NB4 (cell line): ENCODE measurements at regions not wholly inside any gene's neighbourhood (a gene's known extent, or its start where the extent isn't known, plus 50 kb on each side); places are given as distances from the start of the nearest gene placed in this dataset.
"Not testable (repeated sequence)": the region's sequence is repeated elsewhere in the genome, so short reads cannot be mapped to it uniquely, and the experiment has no call there.

Experiments
- DNase-seq: peaks from one replicate; pipeline ENCODE4 v3.0.0; 2010; ENCODE audit warnings: low read depth
- H3K4me3 ChIP-seq: one replicate; pipeline ENCODE4 v1.5.1; 2011; ENCODE audit warnings: mild to moderate bottlenecking, low read depth, low read length, moderate library complexity
- CTCF ChIP-seq: IDR thresholded peaks from one replicate; pipeline ENCODE4 v1.5.1; 2012; ENCODE audit warnings: low read depth, low read length
- MAX ChIP-seq: IDR thresholded peaks from 2 replicates; pipeline ENCODE4 v1.6.1; 2011; ENCODE audit warnings: low read depth, low read length
- MYC ChIP-seq: IDR thresholded peaks from 2 replicates; pipeline ENCODE4 v1.6.1; 2011; ENCODE audit warnings: low read depth, low read length
- POLR2A ChIP-seq: IDR thresholded peaks from 2 replicates; pipeline ENCODE4 v1.6.1; 2011; ENCODE audit warnings: mild to moderate bottlenecking; ENCODE audit not compliant: insufficient read length; ENCODE audit errors: extremely low read depth

- TF ChIP-seq MYC: no peak
- no peak for DNase-seq
- H3K4me3 ChIP-seq: no peak overlapping the region
Observed at GRCh38 chr11:37322333-37323194, 724.5 kb upstream of the RAG2 start.

DNA sequence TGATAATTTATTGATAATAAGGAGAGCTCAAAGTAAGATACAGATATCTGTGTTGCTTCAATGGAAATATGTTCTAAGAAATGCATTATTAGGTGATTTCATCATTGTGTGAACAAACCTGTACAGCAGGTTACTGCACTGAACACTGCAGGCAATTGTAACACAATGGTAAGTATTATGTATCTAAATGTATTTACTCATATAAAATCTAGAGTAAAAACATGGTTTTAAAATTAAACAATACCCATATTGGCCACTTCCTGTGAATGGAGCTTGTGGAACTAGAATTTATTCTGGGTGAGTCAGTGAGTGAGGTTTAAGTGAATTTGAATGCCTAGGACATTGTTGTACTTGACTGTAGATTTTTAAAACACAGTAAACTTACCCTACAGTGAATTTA lies 722.9 kb upstream of the RAG2 start:
- H3K4me3 ChIP-seq: no peak overlapping the region
- no peak for DNase-seq
- no peak for TF ChIP-seq MYC
- TF ChIP-seq POLR2A: no peak
- TF ChIP-seq MAX: no peak
- TF ChIP-seq CTCF: no peak

GRCh38 chr11:37317803-37318202 lies 719.8 kb upstream of the RAG2 start:
- no peak overlapping the region for H3K4me3 ChIP-seq
- TF ChIP-seq POLR2A: no peak
- no peak for TF ChIP-seq MAX
- no peak for TF ChIP-seq MYC
- TF ChIP-seq CTCF: no peak
- no peak for DNase-seq

GRCh38 chr11:37313266-37313665 lies 715.2 kb upstream of the RAG2 start:
- TF ChIP-seq CTCF: no peak
- no peak for TF ChIP-seq MYC
- TF ChIP-seq POLR2A: no peak
- no peak for TF ChIP-seq MAX
- no peak overlapping the region for H3K4me3 ChIP-seq
- no peak for DNase-seq

DNA sequence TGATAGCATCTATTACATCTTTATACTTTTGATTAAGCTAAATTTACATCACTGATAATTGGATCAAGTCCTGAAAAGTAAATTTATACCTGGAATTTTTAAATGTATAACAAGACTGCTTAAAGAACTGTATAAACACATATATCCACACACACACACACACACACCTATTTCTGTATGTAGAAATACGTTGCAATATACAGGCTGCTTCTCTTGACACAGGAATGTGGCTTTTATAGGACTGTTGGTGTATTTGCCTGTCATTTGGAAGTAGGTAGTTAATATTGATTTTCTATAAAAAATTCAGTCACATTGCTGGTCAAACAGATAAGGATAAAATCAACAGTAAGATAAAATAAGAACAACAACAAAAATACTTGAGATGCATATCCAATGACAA lies 708.5 kb upstream of the RAG2 start:
- DNase-seq: no peak
- TF ChIP-seq MAX (no peak), POLR2A (no peak), CTCF (no peak), MYC (no peak)
- no peak overlapping the region for H3K4me3 ChIP-seq

DNA sequence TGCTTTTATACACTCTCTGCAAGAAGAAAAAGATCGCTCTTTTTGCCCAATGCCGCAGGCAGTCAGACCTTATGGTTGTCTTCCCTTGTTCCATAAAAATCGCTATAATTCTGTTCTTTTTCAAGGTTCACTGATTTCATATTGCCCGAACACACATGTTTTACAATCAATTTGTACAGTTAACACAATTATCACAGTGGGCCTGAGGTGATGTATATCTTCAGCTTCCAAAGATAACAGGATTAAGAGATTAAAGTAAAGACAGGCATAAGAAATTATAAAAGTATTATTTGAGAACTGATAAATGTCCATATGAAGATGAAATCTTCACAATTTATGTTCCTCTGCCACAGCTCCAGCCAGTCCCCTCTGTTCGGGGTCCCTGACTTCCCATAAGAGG lies 703.4 kb upstream of the RAG2 start:
- not testable (repeated sequence) for H3K4me3 ChIP-seq, DNase-seq

GRCh38 chr11:37298173-37298572 lies 700.1 kb upstream of the RAG2 start:
- no peak overlapping the region for H3K4me3 ChIP-seq
- no peak for DNase-seq
- TF ChIP-seq POLR2A: no peak
- no peak for TF ChIP-seq MAX
- no peak for TF ChIP-seq MYC
- no peak for TF ChIP-seq CTCF
